ENCODE measurements at regions not wholly inside any gene's neighbourhood (a gene's known extent, or its start where the extent isn't known, plus 50 kb on each side); places are given as distances from the start of the nearest gene placed in this dataset.
"Not testable (repeated sequence)": the region's sequence is repeated elsewhere in the genome, so short reads cannot be mapped to it uniquely, and the experiment has no call there.

GRCh38 chr14:106348873-106349540 lies 822.6 kb downstream of the TMEM121 start:
- peak; percentile 67 for DNase-seq
- H3K36me3 ChIP-seq (ENCODE audit: low read depth, missing control alignments); H3K4me3 ChIP-seq; intact Hi-C loops (cut with DNase I; ENCODE audit: low total_unique reads); H3K27ac ChIP-seq; H3K9me3 ChIP-seq; H3K27me3 ChIP-seq; H3K4me1 ChIP-seq: not testable (repeated sequence)
- WGBS, 2 donors = 32 to 48% methylated on average over 12 to 18 of the region's 18 CpGs
- TF ChIP-seq CTCF (IDR thresholded peaks at IDR 0.05) = peak in 2 of 3 experiments; percentile 33 to 52

GRCh38 chr14:106349678-106350457 lies 823.5 kb downstream of the TMEM121 start:
- H3K4me3 ChIP-seq; intact Hi-C loops (cut with DNase I; ENCODE audit: low total_unique reads); H3K36me3 ChIP-seq (ENCODE audit: low read depth, missing control alignments); H3K4me1 ChIP-seq; H3K9me3 ChIP-seq; DNase-seq; H3K27ac ChIP-seq; H3K27me3 ChIP-seq: not testable (repeated sequence)
- WGBS, 2 donors = 54 to 59% methylated on average over 7 of the region's 7 CpGs

GRCh38 chr14:106355007-106355791 lies 828.8 kb downstream of the TMEM121 start:
- H3K4me3 ChIP-seq; H3K4me1 ChIP-seq; H3K9me3 ChIP-seq; intact Hi-C loops (cut with DNase I; ENCODE audit: low total_unique reads); H3K27me3 ChIP-seq; H3K36me3 ChIP-seq (ENCODE audit: low read depth, missing control alignments); H3K27ac ChIP-seq; DNase-seq: not testable (repeated sequence)
- 45 to 52% methylated on average over 7 to 8 of the region's 8 CpGs for WGBS, 2 donors

- H3K27me3 ChIP-seq; intact Hi-C loops (cut with DNase I; ENCODE audit: low total_unique reads); H3K4me1 ChIP-seq; DNase-seq; H3K27ac ChIP-seq; H3K9me3 ChIP-seq; H3K4me3 ChIP-seq; H3K36me3 ChIP-seq (ENCODE audit: low read depth, missing control alignments): not testable (repeated sequence)
- WGBS, 2 donors = 66 to 69% methylated on average over 6 of the region's 6 CpGs
These were observed 829.7 kb downstream of the TMEM121 start for GRCh38 chr14:106355881-106356642.

GRCh38 chr14:106356643-106356930 lies 830.2 kb downstream of the TMEM121 start:
- H3K4me1 ChIP-seq; H3K36me3 ChIP-seq (ENCODE audit: low read depth, missing control alignments); H3K27me3 ChIP-seq; DNase-seq; H3K4me3 ChIP-seq; H3K9me3 ChIP-seq; H3K27ac ChIP-seq; intact Hi-C loops (cut with DNase I; ENCODE audit: low total_unique reads): not testable (repeated sequence)
- WGBS, 2 donors = 35 to 53% methylated on average over 2 of the region's 2 CpGs

GRCh38 chr14:106359157-106359887 lies 832.9 kb downstream of the TMEM121 start:
- H3K4me3 ChIP-seq; H3K27me3 ChIP-seq; H3K9me3 ChIP-seq; H3K36me3 ChIP-seq (ENCODE audit: low read depth, missing control alignments); intact Hi-C loops (cut with DNase I; ENCODE audit: low total_unique reads); H3K4me1 ChIP-seq; H3K27ac ChIP-seq: not testable (repeated sequence)
- 18 to 42% methylated on average over 10 to 15 of the region's 17 CpGs for WGBS, 2 donors
- peak; percentile 28 for DNase-seq

GRCh38 chr14:106365371-106365770 lies 839.0 kb downstream of the TMEM121 start:
- 48 to 68% methylated on average over 2 of the region's 4 CpGs for WGBS, 2 donors
- H3K4me3 ChIP-seq; DNase-seq; H3K9me3 ChIP-seq; H3K36me3 ChIP-seq (ENCODE audit: low read depth, missing control alignments); H3K27ac ChIP-seq; H3K4me1 ChIP-seq; intact Hi-C loops (cut with DNase I; ENCODE audit: low total_unique reads); H3K27me3 ChIP-seq: not testable (repeated sequence)

- not testable (repeated sequence) for H3K36me3 ChIP-seq (ENCODE audit: low read depth, missing control alignments)
These were observed 839.5 kb downstream of the TMEM121 start for GRCh38 chr14:106365894-106366293.

GRCh38 chr14:106366971-106367370 lies 840.6 kb downstream of the TMEM121 start:
- H3K36me3 ChIP-seq (ENCODE audit: low read depth, missing control alignments); H3K27ac ChIP-seq; intact Hi-C loops (cut with DNase I; ENCODE audit: low total_unique reads); H3K9me3 ChIP-seq; H3K4me3 ChIP-seq; DNase-seq; H3K4me1 ChIP-seq; H3K27me3 ChIP-seq: not testable (repeated sequence)
- WGBS, 2 donors = 56 to 59% methylated on average over 1 of the region's 1 CpG

More at GRCh38 chr14:106365894-106366293, 839.5 kb downstream of the TMEM121 start:
- H3K27ac ChIP-seq; intact Hi-C loops (cut with DNase I; ENCODE audit: low total_unique reads); H3K4me3 ChIP-seq; DNase-seq; H3K9me3 ChIP-seq; H3K27me3 ChIP-seq; H3K4me1 ChIP-seq: not testable (repeated sequence)
- WGBS, 2 donors = 40 to 47% methylated on average over 4 to 5 of the region's 5 CpGs

- intact Hi-C loops (cut with DNase I; ENCODE audit: low total_unique reads); DNase-seq; H3K9me3 ChIP-seq; H3K27ac ChIP-seq; H3K4me3 ChIP-seq; H3K27me3 ChIP-seq; H3K4me1 ChIP-seq; H3K36me3 ChIP-seq (ENCODE audit: low read depth, missing control alignments): not testable (repeated sequence)
- 49 to 70% methylated on average over 3 of the region's 4 CpGs for WGBS, 2 donors
These were observed 843.1 kb downstream of the TMEM121 start for GRCh38 chr14:106369456-106369855.

Measured in testis (tissue), 2 donors.